ENCODE measurements at regions not wholly inside any gene's neighbourhood (a gene's known extent, or its start where the extent isn't known, plus 50 kb on each side); places are given as distances from the start of the nearest gene placed in this dataset.

GRCh38 chr2:239583171-239583878 is 182.5 kb upstream of the HDAC4 start:
- ChIA-PET POLR2A (no interaction called here), CTCF (ENCODE audit: low intra/inter-chr PET ratio) (no interaction called here)
- Histone ChIP-seq H3K79me2 (ENCODE audit: control insufficient read depth, insufficient read depth, low read length) (no peaks in the 10 kb centered on the region), H2AFZ (ENCODE audit: low read depth, low read length) (no peak overlapping the region), H3K9me1 (ENCODE audit: control insufficient read depth, insufficient read depth, low read length) (no peaks in the 10 kb centered on the region), H3K4me1 (replicated peaks in 1 of 2; ENCODE audit: control insufficient read depth in 2 of 2, insufficient read depth in 2 of 2, low read length in 2 of 2) (no peaks in the 10 kb centered on the region; a peak in 1 of 5 replicates), H3K9ac (ENCODE audit: insufficient read depth in 1 of 2, low read depth in 2 of 2, low read length in 2 of 2) (no peak overlapping the region), H3K36me3 (ENCODE audit: control insufficient read depth, insufficient read depth, low read length) (no peaks in the 10 kb centered on the region), H4K20me1 (replicated peaks; ENCODE audit: control insufficient read depth, insufficient read depth, low read length) (0 out of 2 replicates have a peak, but pooled peaks cover 3% of the 10 kb centered on the region), H3K4me3 (no peak overlapping the region), H3K9me3 (replicated peaks; ENCODE audit: control insufficient read depth, insufficient read depth, low read depth, low read length) (no peaks in the 10 kb centered on the region), H3K27me3 (ENCODE audit: control insufficient read depth in 2 of 2, insufficient read depth in 2 of 2, low read length in 2 of 2) (peaks cover 0 to 62% of the 10 kb centered on the region in 2 experiments; a peak in 4 of 5 replicates), H3K4me2 (ENCODE audit: insufficient read depth, low read length) (no peak overlapping the region), H3K27ac (ENCODE audit: extremely low read depth, low read depth, low read length) (no peak overlapping the region)
- DNase-seq (ENCODE audit: extremely low read depth in 1 of 4, low spot score in 3 of 4) (no peak), FAIRE-seq (no peak), ATAC-seq (no peak)
- no TSS peak for BruUV-seq (replicated peaks)
- 2% methylated on average over 18 of the region's 21 CpGs for WGBS (ENCODE audit: insufficient coverage, low coverage, missing lambda C conversion rate)
- intact Hi-C loops (cut with micrococcal nuclease) (no loop called here), in situ Hi-C loops (cut with MboI) (no loop called here)
- TF ChIP-seq BMI1 (IDR thresholded peaks at IDR 0.05; ENCODE audit: low read length) (no peak), ZNF354B (CRISPR knock-in tag; IDR thresholded peaks at IDR 0.05) (no peak), ZBTB33 (CRISPR knock-in tag; IDR thresholded peaks at IDR 0.05) (no peak), TAF7 (tag; IDR thresholded peaks at IDR 0.05) (no peak), MIER1 (IDR thresholded peaks at IDR 0.05; ENCODE audit: low read depth) (no peak), E2F3 (CRISPR knock-in tag; IDR thresholded peaks at IDR 0.05) (no peak), CTCFL (IDR thresholded peaks at IDR 0.05; ENCODE audit: borderline replicate concordance, insufficient read depth, low read depth, low read length, poor library complexity, severe bottlenecking) (no peak), MTF1 (CRISPR knock-in tag; IDR thresholded peaks at IDR 0.05; ENCODE audit: borderline replicate concordance) (no peak), CC2D1A (IDR thresholded peaks at IDR 0.05) (no peak), TEAD1 (CRISPR knock-in tag; IDR thresholded peaks at IDR 0.05) (no peak)
